ENCODE measurements at regions not wholly inside any gene's neighbourhood (a gene's known extent, or its start where the extent isn't known, plus 50 kb on each side); places are given as distances from the start of the nearest gene placed in this dataset.

DNA sequence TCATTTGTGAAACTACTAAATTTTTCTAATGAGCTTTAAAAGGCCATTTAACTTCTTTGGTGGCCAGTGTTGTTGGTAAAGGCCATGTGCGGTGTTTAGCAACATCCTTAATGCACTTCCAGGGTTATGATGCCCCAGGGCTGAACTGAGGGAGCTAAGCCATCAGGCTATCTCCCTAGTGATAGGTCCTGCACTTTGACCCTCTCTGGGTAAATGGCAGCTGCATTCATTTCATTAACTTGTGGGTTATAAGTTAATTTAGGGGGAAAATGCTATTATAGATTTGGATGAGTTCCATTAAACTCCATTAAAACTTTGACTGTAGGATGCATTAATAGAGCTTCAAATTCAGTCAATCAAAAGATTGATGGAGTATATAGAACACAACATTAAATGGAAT, 366.7 kb upstream of the ZNF717 start:
- Mint-ChIP-seq H3K36me3 (ENCODE audit: low read depth, unreplicated experiment) (no peaks in the 10 kb centered on the region), H3K27ac (ENCODE audit: unreplicated experiment) (no peak overlapping the region), H3K27me3 (ENCODE audit: unreplicated experiment) (no peaks in the 10 kb centered on the region), H3K4me1 (ENCODE audit: unreplicated experiment) (no peaks in the 10 kb centered on the region), H3K9me3 (ENCODE audit: unreplicated experiment) (no peaks in the 10 kb centered on the region), H3K4me3 (ENCODE audit: unreplicated experiment) (no peak overlapping the region)
- DNase-seq (ENCODE audit: low spot score) = no peak
- TF ChIP-seq, protein P1, sequence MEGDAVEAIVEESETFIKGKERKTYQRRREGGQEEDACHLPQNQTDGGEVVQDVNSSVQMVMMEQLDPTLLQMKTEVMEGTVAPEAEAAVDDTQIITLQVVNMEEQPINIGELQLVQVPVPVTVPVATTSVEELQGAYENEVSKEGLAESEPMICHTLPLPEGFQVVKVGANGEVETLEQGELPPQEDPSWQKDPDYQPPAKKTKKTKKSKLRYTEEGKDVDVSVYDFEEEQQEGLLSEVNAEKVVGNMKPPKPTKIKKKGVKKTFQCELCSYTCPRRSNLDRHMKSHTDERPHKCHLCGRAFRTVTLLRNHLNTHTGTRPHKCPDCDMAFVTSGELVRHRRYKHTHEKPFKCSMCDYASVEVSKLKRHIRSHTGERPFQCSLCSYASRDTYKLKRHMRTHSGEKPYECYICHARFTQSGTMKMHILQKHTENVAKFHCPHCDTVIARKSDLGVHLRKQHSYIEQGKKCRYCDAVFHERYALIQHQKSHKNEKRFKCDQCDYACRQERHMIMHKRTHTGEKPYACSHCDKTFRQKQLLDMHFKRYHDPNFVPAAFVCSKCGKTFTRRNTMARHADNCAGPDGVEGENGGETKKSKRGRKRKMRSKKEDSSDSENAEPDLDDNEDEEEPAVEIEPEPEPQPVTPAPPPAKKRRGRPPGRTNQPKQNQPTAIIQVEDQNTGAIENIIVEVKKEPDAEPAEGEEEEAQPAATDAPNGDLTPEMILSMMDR (IDR thresholded peaks at IDR 0.05; ENCODE audit: unreplicated experiment) = no peak

DNA sequence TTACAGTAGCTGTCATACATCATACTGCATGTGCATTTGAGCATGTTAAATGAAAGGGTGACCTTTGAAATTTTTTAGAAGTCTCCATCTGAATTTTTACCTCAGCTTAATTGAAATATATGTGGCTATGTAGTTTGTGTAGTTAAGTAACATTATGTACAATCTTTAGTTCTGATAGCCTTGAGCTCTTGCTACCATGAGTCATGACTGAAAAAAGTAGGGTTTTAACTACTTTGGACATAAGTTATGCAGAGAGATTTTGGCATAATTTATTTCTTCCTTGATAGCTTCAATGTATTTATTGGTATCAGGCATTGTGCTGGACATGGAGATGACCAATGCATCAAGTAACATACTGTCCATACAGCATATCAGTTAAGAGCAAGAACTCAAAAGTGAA, 376.5 kb upstream of the ZNF717 start:
- TF ChIP-seq, protein P1 (IDR thresholded peaks at IDR 0.05; ENCODE audit: unreplicated experiment) = no peak
- H3K27me3 Mint-ChIP-seq (ENCODE audit: unreplicated experiment) = no peaks in the 10 kb centered on the region
- no peak overlapping the region for H3K27ac Mint-ChIP-seq (ENCODE audit: unreplicated experiment)
- H3K4me3 Mint-ChIP-seq (ENCODE audit: unreplicated experiment) = no peak overlapping the region
- no peaks in the 10 kb centered on the region for H3K4me1 Mint-ChIP-seq (ENCODE audit: unreplicated experiment)
- H3K36me3 Mint-ChIP-seq (ENCODE audit: low read depth, unreplicated experiment) = no peaks in the 10 kb centered on the region
- DNase-seq (ENCODE audit: low spot score) = no peak
- no peaks in the 10 kb centered on the region for H3K9me3 Mint-ChIP-seq (ENCODE audit: unreplicated experiment)

DNA sequence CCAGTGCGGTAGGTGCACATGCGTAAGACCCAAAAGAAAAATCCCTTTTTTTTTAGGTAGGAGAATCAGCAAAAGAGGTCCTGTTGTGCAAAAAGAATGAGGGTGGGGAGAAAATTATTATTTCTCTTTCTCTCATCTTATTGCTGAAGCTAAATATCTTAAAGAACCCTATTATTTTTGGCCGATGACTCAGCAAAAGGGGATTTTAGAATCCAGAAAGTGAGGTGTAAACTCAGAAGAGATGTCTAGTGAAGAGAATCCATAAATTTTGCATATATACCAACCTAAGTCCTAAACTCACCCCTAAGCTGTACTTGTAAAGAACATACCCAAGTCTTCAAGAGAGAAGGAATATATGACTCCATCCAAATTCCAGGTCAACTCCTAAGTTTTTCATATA, 386.3 kb upstream of the ZNF717 start:
- H3K27ac Mint-ChIP-seq (ENCODE audit: unreplicated experiment) = no peak overlapping the region
- TF ChIP-seq, protein P1 (IDR thresholded peaks at IDR 0.05; ENCODE audit: unreplicated experiment) = no peak
- H3K36me3 Mint-ChIP-seq (ENCODE audit: low read depth, unreplicated experiment) = no peaks in the 10 kb centered on the region
- no peak for DNase-seq (ENCODE audit: low spot score)
- no peaks in the 10 kb centered on the region for H3K9me3 Mint-ChIP-seq (ENCODE audit: unreplicated experiment)
- peaks cover 3% of the 10 kb centered on the region for H3K4me1 Mint-ChIP-seq (ENCODE audit: unreplicated experiment)
- H3K27me3 Mint-ChIP-seq (ENCODE audit: unreplicated experiment) = peaks cover 3% of the 10 kb centered on the region
- no peak overlapping the region for H3K4me3 Mint-ChIP-seq (ENCODE audit: unreplicated experiment)

DNA sequence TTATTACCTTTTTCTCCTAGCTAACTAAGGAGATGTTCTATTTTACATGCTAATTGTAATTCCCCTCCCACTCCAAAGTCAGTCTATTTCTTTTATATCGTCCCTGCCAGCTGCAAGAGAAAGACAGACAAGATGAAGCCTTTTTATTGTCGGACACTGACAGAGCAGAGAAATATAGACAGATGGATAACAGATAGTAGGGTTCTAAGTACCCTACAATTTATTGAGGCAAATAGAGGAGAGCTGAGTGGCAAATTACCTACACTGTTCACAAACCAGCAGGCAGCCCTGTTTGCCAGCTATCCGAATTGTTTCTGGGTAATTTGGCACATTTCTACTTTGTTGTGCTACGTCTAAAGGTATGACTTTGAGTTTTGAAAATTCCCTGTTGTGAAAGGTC, 392.3 kb upstream of the ZNF717 start:
- Mint-ChIP-seq H3K27me3 (ENCODE audit: unreplicated experiment) (peaks cover 2% of the 10 kb centered on the region), H3K9me3 (ENCODE audit: unreplicated experiment) (no peaks in the 10 kb centered on the region), H3K4me3 (ENCODE audit: unreplicated experiment) (no peak overlapping the region), H3K36me3 (ENCODE audit: low read depth, unreplicated experiment) (no peaks in the 10 kb centered on the region), H3K27ac (ENCODE audit: unreplicated experiment) (no peak overlapping the region), H3K4me1 (ENCODE audit: unreplicated experiment) (no peaks in the 10 kb centered on the region)
- TF ChIP-seq, protein P1 (IDR thresholded peaks at IDR 0.05; ENCODE audit: unreplicated experiment) = no peak
- no peak for DNase-seq (ENCODE audit: low spot score)

DNA sequence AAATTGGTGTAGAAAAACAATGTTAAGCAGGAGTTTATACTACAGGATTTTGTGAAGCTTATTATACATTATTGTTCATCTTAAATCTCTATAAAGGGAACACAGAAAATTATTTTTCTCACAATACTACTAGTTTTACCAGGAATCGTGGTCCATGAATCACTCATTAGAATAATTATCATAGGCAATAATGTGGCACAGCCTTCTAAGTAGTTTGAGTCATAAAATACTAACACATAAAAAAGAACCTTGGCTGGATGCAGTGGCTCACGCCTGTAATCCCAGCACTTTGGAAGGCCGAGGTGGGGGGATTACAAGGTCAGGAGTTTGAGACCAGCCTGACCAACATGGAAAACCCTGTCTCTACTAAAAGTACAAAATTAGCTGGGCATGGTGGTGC, 393.1 kb upstream of the ZNF717 start:
- no peaks in the 10 kb centered on the region for H3K4me1 Mint-ChIP-seq (ENCODE audit: unreplicated experiment)
- TF ChIP-seq, protein P1 (IDR thresholded peaks at IDR 0.05; ENCODE audit: unreplicated experiment) = no peak

More for the DNA sequence above, 393.1 kb upstream of the ZNF717 start:
- no peak for DNase-seq (ENCODE audit: low spot score)
- Mint-ChIP-seq H3K27me3 (ENCODE audit: unreplicated experiment) (peaks cover 1% of the 10 kb centered on the region), H3K27ac (ENCODE audit: unreplicated experiment) (no peak overlapping the region), H3K4me3 (ENCODE audit: unreplicated experiment) (no peak overlapping the region), H3K9me3 (ENCODE audit: unreplicated experiment) (no peaks in the 10 kb centered on the region), H3K36me3 (ENCODE audit: low read depth, unreplicated experiment) (no peaks in the 10 kb centered on the region)

Measured in endothelial cell (in vitro differentiated cells).